ENCODE measurements at regions not wholly inside any gene's neighbourhood (a gene's known extent, or its start where the extent isn't known, plus 50 kb on each side); places are given as distances from the start of the nearest gene placed in this dataset.

- TF ChIP-seq NANOG (IDR thresholded peaks at IDR 0.05; ENCODE audit: insufficient read depth, low read depth, low read length, poor library complexity, severe bottlenecking) (no peak), SAP30 (IDR thresholded peaks at IDR 0.05; ENCODE audit: insufficient read depth, insufficient replicate concordance, low read length) (no peak), NRF1 (IDR thresholded peaks at IDR 0.05; ENCODE audit: low read depth, low read length) (no peak), EP300 (IDR thresholded peaks at IDR 0.05; ENCODE audit: borderline replicate concordance in 1 of 2, low read depth in 2 of 2, low read length in 2 of 2) (no peak), USF2 (IDR thresholded peaks at IDR 0.05; ENCODE audit: low read length) (no peak), EGR1 (IDR thresholded peaks at IDR 0.05; ENCODE audit: borderline replicate concordance, low read depth, low read length) (no peak), CREB1 (IDR thresholded peaks at IDR 0.05) (no peak), RFX5 (IDR thresholded peaks at IDR 0.05; ENCODE audit: borderline replicate concordance, low read depth, low read length) (no peak), POLR2AphosphoS5 (IDR thresholded peaks at IDR 0.05; ENCODE audit: low read depth, low read length) (no peak)
Measured at GRCh38 chr5:97281257-97281656, 98.2 kb upstream of the RIOK2 start (continued).

Data from H1 (cell line).